ENCODE measurements at regions not wholly inside any gene's neighbourhood (a gene's known extent, or its start where the extent isn't known, plus 50 kb on each side); places are given as distances from the start of the nearest gene placed in this dataset.
"Not testable (repeated sequence)": the region's sequence is repeated elsewhere in the genome, so short reads cannot be mapped to it uniquely, and the experiment has no call there.

- DNase-seq; H3K4me1 ChIP-seq (ENCODE audit: control insufficient read depth, insufficient read depth, low read length); H3K27ac ChIP-seq (ENCODE audit: insufficient read depth, low read length); H2AK5ac ChIP-seq (ENCODE audit: low read depth, low read length); dilution Hi-C loops (cut with HindIII; ENCODE audit: low sequenced_read_pairs, unreplicated experiment); H3K4me2 ChIP-seq (ENCODE audit: low read depth, low read length); ATAC-seq (ENCODE audit: low read depth); POLR2A ChIA-PET (ENCODE audit: unreplicated experiment); H2BK5ac ChIP-seq (ENCODE audit: low read depth, low read length, poor library complexity, severe bottlenecking); H2AK9ac ChIP-seq (replicated peaks; ENCODE audit: low read depth, low read length, poor library complexity); H3K4me3 ChIP-seq (ENCODE audit: insufficient read depth, low read depth, low read length); H3K4ac ChIP-seq (ENCODE audit: low read depth, low read length); H3K18ac ChIP-seq (ENCODE audit: low read depth, low read length); H3K14ac ChIP-seq (replicated peaks; ENCODE audit: low read depth, low read length); intact Hi-C loops (cut with micrococcal nuclease); BruUV-seq (replicated peaks); H3K79me1 ChIP-seq (ENCODE audit: low read depth in 1 of 2, low read length in 2 of 2); H3K36me3 ChIP-seq (ENCODE audit: control insufficient read depth, insufficient read depth, low read length); H3K9ac ChIP-seq (ENCODE audit: low read depth, low read length); H3K56ac ChIP-seq (ENCODE audit: extremely low read depth, insufficient read depth, low read length); H2BK15ac ChIP-seq (ENCODE audit: low read depth, low read length); H4K91ac ChIP-seq (ENCODE audit: insufficient read depth, low read depth, low read length); H3K9me1 ChIP-seq (ENCODE audit: insufficient read depth, low read length); H2AFZ ChIP-seq (replicated peaks; ENCODE audit: low read length, poor library complexity); H3K27me3 ChIP-seq (ENCODE audit: control insufficient read depth, insufficient read depth, low read length); H4K8ac ChIP-seq (ENCODE audit: low read depth in 2 of 2, low read length in 2 of 2); H2BK120ac ChIP-seq (ENCODE audit: low read depth, low read length); H3K9me3 ChIP-seq (ENCODE audit: control insufficient read depth, insufficient read depth, low read length); H4K20me1 ChIP-seq (ENCODE audit: insufficient read depth, low read length); H4K5ac ChIP-seq (ENCODE audit: low read depth, low read length); in situ Hi-C loops (cut with MboI; ENCODE audit: low sequenced_read_pairs); CTCF ChIA-PET; H3K23ac ChIP-seq (ENCODE audit: low read depth, low read length); H2BK20ac ChIP-seq (ENCODE audit: low read depth, low read length): not testable (repeated sequence)
- no CpG with 5 or more reads among the region's 3 CpGs for WGBS, 2 experiments (ENCODE audit: extremely low coverage in 2 of 2, insufficient read length in 1 of 2)
These were observed 122.0 kb downstream of the ALG1L2 start for GRCh38 chr3:130203633-130204032.
